GM12878 (cell line): ENCODE measurements at regions not wholly inside any gene's neighbourhood (a gene's known extent, or its start where the extent isn't known, plus 50 kb on each side); places are given as distances from the start of the nearest gene placed in this dataset.

Experiments
- ATAC-seq: fragments of 200-7000 bp; cut with Tn5 transposase; 3 replicates; pipeline ENCODE4 v1.9.1; 2020; ENCODE audit warnings: mild to moderate bottlenecking, moderate library complexity
- BruUV-seq: library from RNA; stranded (reverse); fragments of 400-500 nt; replicated peaks from 2 replicates; lab custom pipeline; 2021; lab: Mats Ljungman, UMichigan
- CTCF ChIA-PET: fragments of 300-600 bp; sonication (Branson Sonifier 250); formaldehyde crosslinking; extraction: SDS; loops from one replicate; lab custom pipeline; 2021; ENCODE audit warnings: inconsistent platforms; lab: Yijun Ruan, JAX
- POLR2A ChIA-PET: fragments of 350-600 bp; formaldehyde crosslinking; extraction: SDS; loops from one replicate; lab custom pipeline; 2021; ENCODE audit warnings: inconsistent platforms; lab: Charles Lee
- RAD21 ChIA-PET: fragments of 300-600 bp; sonication (Branson Sonifier 250); formaldehyde crosslinking; loops from one replicate; lab custom pipeline; 2023; ENCODE audit warnings: antibody characterized with exemption; ENCODE audit not compliant: unreplicated experiment; lab: Charles Lee
- SMC1A ChIA-PET: fragments of 300-600 bp; sonication (Branson Sonifier 250); formaldehyde crosslinking; loops from one replicate; lab custom pipeline; 2023; ENCODE audit not compliant: unreplicated experiment, uncharacterized antibody; lab: Charles Lee
- DNase-seq: peaks from one replicate; pipeline ENCODE4 v3.0.0-alpha.2; 2011; ENCODE audit warnings: low read depth, low spot score
- FAIRE-seq: peaks from 3 replicates; lab custom pipeline; 2011; peaks lifted over from hg19 to GRCh38; lab: Jason Lieb, UNC
- H2AFZ ChIP-seq: 2 replicates; pipeline ENCODE4 v1.6.0; 2011; ENCODE audit warnings: low read depth, low read length, control low read depth; ENCODE audit not compliant: control insufficient read depth
- H3K27ac ChIP-seq: 2 replicates; pipeline ENCODE4 v1.5.1; 2011; ENCODE audit warnings: control low read depth; ENCODE audit not compliant: control insufficient read depth, insufficient read depth
- H3K27me3 ChIP-seq, 2 experiments: replicated peaks in 1 of 2; 2 replicates each; pipeline versions ENCODE4 v1.6.0 to v1.6.1; 2011; ENCODE audit warnings: low read length in 1 of 2; ENCODE audit not compliant: control insufficient read depth in 2 of 2, insufficient read depth in 2 of 2
- H3K36me3 ChIP-seq, 2 experiments: 2 replicates each; pipeline ENCODE4 v1.5.1; 2011; ENCODE audit warnings: low read length in 1 of 2; ENCODE audit not compliant: control insufficient read depth in 2 of 2, insufficient read depth in 2 of 2
- H3K4me1 ChIP-seq: 2 replicates; pipeline ENCODE4 v1.6.1; 2011; ENCODE audit warnings: mild to moderate bottlenecking, low read length, moderate library complexity, mixed read lengths; ENCODE audit not compliant: control insufficient read depth, insufficient read depth
- H3K4me2 ChIP-seq: 2 replicates; pipeline ENCODE4 v1.6.0; 2011; ENCODE audit warnings: control low read depth; ENCODE audit not compliant: control insufficient read depth, insufficient read depth
- H3K4me3 ChIP-seq: fragments of 200-600 bp; sonication (generic); 2 replicates; pipeline ENCODE4 v1.5.1; 2016
- H3K79me2 ChIP-seq: 2 replicates; pipeline ENCODE4 v1.6.0; 2011; ENCODE audit warnings: low read length; ENCODE audit not compliant: control insufficient read depth, insufficient read depth
- H3K9ac ChIP-seq: 2 replicates; pipeline ENCODE4 v1.8.0; 2011; ENCODE audit warnings: low read length, control low read depth, mixed read lengths; ENCODE audit not compliant: control insufficient read depth, insufficient read depth
- H3K9me3 ChIP-seq: replicated peaks from 3 replicates; pipeline ENCODE4 v1.5.1; 2011; ENCODE audit warnings: mild to moderate bottlenecking, low read length; ENCODE audit not compliant: control insufficient read depth, insufficient read depth
- H4K20me1 ChIP-seq: 2 replicates; pipeline ENCODE4 v1.6.0; 2011; ENCODE audit not compliant: control insufficient read depth, insufficient read depth
- ATF7 ChIP-seq: fragments of 450-650 bp; IDR thresholded peaks from 2 replicates; pipeline ENCODE4 v1.6.1; 2016; ENCODE audit warnings: low read depth, mild to moderate bottlenecking
- BHLHE40 ChIP-seq, 2 experiments: fragments of 450-650 bp in 1 of 2; IDR thresholded peaks; 2 replicates each; pipeline ENCODE4 v1.6.1; 2011 to 2017; ENCODE audit warnings: low read depth in 2 of 2, borderline replicate concordance in 1 of 2, improper control_type of control experiment in 1 of 2, low read length in 1 of 2, mild to moderate bottlenecking in 1 of 2
- CEBPZ ChIP-seq: fragments of 150-350 bp; IDR thresholded peaks from 2 replicates; pipeline ENCODE4 v1.6.1; 2016; ENCODE audit warnings: low read depth, low read length
- FOS ChIP-seq: IDR thresholded peaks from 3 replicates; pipeline ENCODE4 v1.6.1; 2011; ENCODE audit warnings: borderline replicate concordance; ENCODE audit not compliant: insufficient read length; ENCODE audit errors: extremely low read depth
- GABPA ChIP-seq: IDR thresholded peaks from 2 replicates; pipeline ENCODE4 v1.6.1; 2014; ENCODE audit warnings: antibody characterized with exemption, low read depth, mild to moderate bottlenecking, inconsistent platforms
- GATAD2B ChIP-seq: fragments of 450-650 bp; conservative IDR thresholded peaks from 2 replicates; pipeline ENCODE4 v1.6.1; 2017; ENCODE audit warnings: low read depth, mild to moderate bottlenecking, moderate library complexity
- HCFC1 ChIP-seq: fragments of 150-350 bp; IDR thresholded peaks from 2 replicates; pipeline ENCODE4 v1.6.1; 2014; ENCODE audit warnings: low read length
- HSF1 ChIP-seq: fragments of 150-350 bp; IDR thresholded peaks from 2 replicates; pipeline ENCODE4 v1.6.1; 2014; ENCODE audit warnings: mild to moderate bottlenecking, low read depth, low read length
- MEF2A ChIP-seq: IDR thresholded peaks from 2 replicates; pipeline ENCODE4 v1.6.1; 2011; ENCODE audit warnings: low read depth, mild to moderate bottlenecking, low read length, moderate library complexity; ENCODE audit not compliant: insufficient read depth
- MTA2 ChIP-seq: fragments of 450-650 bp; IDR thresholded peaks from 2 replicates; pipeline ENCODE4 v1.6.1; 2016; ENCODE audit warnings: low read depth, mild to moderate bottlenecking, moderate library complexity
- NFIC ChIP-seq: IDR thresholded peaks from 2 replicates; pipeline ENCODE4 v1.6.1; 2012; ENCODE audit warnings: low read depth, mild to moderate bottlenecking, inconsistent platforms, low read length, moderate library complexity
- POLR2A ChIP-seq: IDR thresholded peaks from 2 replicates; pipeline ENCODE4 v1.6.1; 2011; ENCODE audit warnings: low read depth, mild to moderate bottlenecking, low read length
- POLR2AphosphoS5 ChIP-seq: IDR thresholded peaks from 2 replicates; pipeline ENCODE4 v1.6.1; 2011; ENCODE audit warnings: mild to moderate bottlenecking, low read length, inconsistent platforms
- SMC3 ChIP-seq: IDR thresholded peaks from 2 replicates; pipeline ENCODE4 v1.6.1; 2011; ENCODE audit warnings: low read length, improper control_type of control experiment, borderline replicate concordance
- SREBF1 ChIP-seq: IDR thresholded peaks from 2 replicates; pipeline ENCODE4 v1.6.1; 2012; ENCODE audit warnings: mild to moderate bottlenecking, low read length
- TARDBP ChIP-seq: IDR thresholded peaks from 2 replicates; pipeline ENCODE4 v1.6.1; 2016; ENCODE audit warnings: borderline replicate concordance
- TCF7 ChIP-seq: IDR thresholded peaks from 2 replicates; pipeline ENCODE4 v1.6.1; 2014; ENCODE audit warnings: antibody characterized with exemption, borderline replicate concordance
- USF1 ChIP-seq: IDR thresholded peaks from 2 replicates; pipeline ENCODE4 v1.6.1; 2011; ENCODE audit warnings: borderline replicate concordance, low read depth, mild to moderate bottlenecking, moderate library complexity, mixed read lengths, low read length; ENCODE audit not compliant: insufficient read depth; ENCODE audit errors: extremely low read length
- ZNF24 ChIP-seq: fragments of 450-650 bp; IDR thresholded peaks from 2 replicates; pipeline ENCODE4 v1.6.1; 2017; ENCODE audit warnings: antibody characterized with exemption, mild to moderate bottlenecking
- ZSCAN29 ChIP-seq: fragments of 450-650 bp; IDR thresholded peaks from 2 replicates; pipeline ENCODE4 v1.6.1; 2017; ENCODE audit warnings: mild to moderate bottlenecking, moderate library complexity
- WGBS: methylation state at CpG from one replicate; pipeline ENCODE4 v1.1.6; 2016; ENCODE audit warnings: low lambda C conversion rate; ENCODE audit not compliant: insufficient replicate concordance, insufficient coverage; ENCODE audit errors: missing lambda C conversion rate; 5-methylcytosine and 5-hydroxymethylcytosine counted together
- in situ Hi-C: fragments of 300-500 bp; cut with MboI; formaldehyde crosslinking; loops from 9 replicates; pipeline ENCODE4 v1.14.3; 2018; ENCODE audit warnings: mixed read lengths
- intact Hi-C: fragments of 100-400 bp; cut with micrococcal nuclease; formaldehyde crosslinking; loops from one replicate; pipeline ENCODE4 v1.14.2; 2022; ENCODE audit not compliant: unreplicated experiment

GRCh38 chr6:165963750-165964149 lies 203.9 kb downstream of the TBXT start:
- Histone ChIP-seq H3K9me3 (no peaks in the 10 kb centered on the region), H3K36me3 (no peaks in the 10 kb centered on the region), H2AFZ (no peak overlapping the region), H3K27ac (no peak overlapping the region), H3K4me2 (no peak overlapping the region), H3K9ac (no peak overlapping the region), H3K4me1 (no peaks in the 10 kb centered on the region), H3K4me3 (no peak overlapping the region), H4K20me1 (no peaks in the 10 kb centered on the region), H3K27me3 (no peaks in the 10 kb centered on the region), H3K79me2 (no peaks in the 10 kb centered on the region)
- ChIA-PET RAD21 (no interaction called here), SMC1A (no interaction called here), POLR2A (no interaction called here), CTCF (no interaction called here)
- no peak for FAIRE-seq
- in situ Hi-C loops, result no loop called here
- intact Hi-C loops, result no loop called here
- no peak for TF ChIP-seq SMC3
- TF ChIP-seq ZSCAN29, result no peak
- TF ChIP-seq GABPA, result no peak
- TF ChIP-seq MTA2, result no peak
- no peak for TF ChIP-seq FOS
- TF ChIP-seq HSF1, result no peak
- no peak for TF ChIP-seq GATAD2B
- TF ChIP-seq TARDBP, result no peak
- TF ChIP-seq BHLHE40 (IDR thresholded peaks at IDR 0.05; ENCODE audit: borderline replicate concordance in 1 of 2, low read depth in 2 of 2, low read length in 1 of 2), result no peak
- TF ChIP-seq ZNF24, result no peak
- TF ChIP-seq POLR2AphosphoS5, result no peak
- no peak for TF ChIP-seq MEF2A
- TF ChIP-seq SREBF1, result no peak
- no peak for TF ChIP-seq TCF7
- no peak for TF ChIP-seq USF1
- TF ChIP-seq CEBPZ, result no peak
- no peak for TF ChIP-seq POLR2A
- TF ChIP-seq NFIC, result no peak
- no peak for TF ChIP-seq ATF7
- TF ChIP-seq HCFC1, result no peak
- ATAC-seq, result no peak
- WGBS, result 10% methylated on average over 6 of the region's 6 CpGs
- DNase-seq, result no peak
- no TSS peak for BruUV-seq
